ENCODE measurements at regions not wholly inside any gene's neighbourhood (a gene's known extent, or its start where the extent isn't known, plus 50 kb on each side); places are given as distances from the start of the nearest gene placed in this dataset.
"Not testable (repeated sequence)": the region's sequence is repeated elsewhere in the genome, so short reads cannot be mapped to it uniquely, and the experiment has no call there.

GRCh38 chr6:92121228-92121627 is 1298.1 kb downstream of the EPHA7 start:
- no peak for DNase-seq (ENCODE audit: extremely low read depth, low read depth)

- DNase-seq (ENCODE audit: extremely low read depth, low read depth), result no peak
Observed at GRCh38 chr6:92117800-92118199, 1301.6 kb downstream of the EPHA7 start.

DNA sequence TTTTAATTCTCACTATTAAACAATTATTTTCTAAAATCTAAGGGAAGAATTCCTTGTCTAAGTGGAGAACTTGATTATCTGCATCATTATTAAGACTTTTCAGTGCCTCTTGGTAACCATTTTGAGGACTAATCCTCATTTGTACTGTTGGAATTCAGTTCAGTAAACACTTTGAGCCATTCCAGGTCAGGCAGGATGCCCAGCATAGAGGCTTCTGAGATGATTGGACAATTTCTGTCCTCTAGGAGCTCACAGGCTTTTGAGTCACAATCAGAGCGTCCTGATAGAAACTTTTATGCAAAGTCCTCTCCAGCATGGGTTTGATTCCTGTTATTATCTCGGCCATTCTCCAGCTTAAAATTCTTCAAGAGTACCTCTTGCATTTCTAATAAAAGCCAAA is 1304.6 kb downstream of the EPHA7 start:
- DNase-seq (ENCODE audit: extremely low read depth, low read depth), result no peak

DNA sequence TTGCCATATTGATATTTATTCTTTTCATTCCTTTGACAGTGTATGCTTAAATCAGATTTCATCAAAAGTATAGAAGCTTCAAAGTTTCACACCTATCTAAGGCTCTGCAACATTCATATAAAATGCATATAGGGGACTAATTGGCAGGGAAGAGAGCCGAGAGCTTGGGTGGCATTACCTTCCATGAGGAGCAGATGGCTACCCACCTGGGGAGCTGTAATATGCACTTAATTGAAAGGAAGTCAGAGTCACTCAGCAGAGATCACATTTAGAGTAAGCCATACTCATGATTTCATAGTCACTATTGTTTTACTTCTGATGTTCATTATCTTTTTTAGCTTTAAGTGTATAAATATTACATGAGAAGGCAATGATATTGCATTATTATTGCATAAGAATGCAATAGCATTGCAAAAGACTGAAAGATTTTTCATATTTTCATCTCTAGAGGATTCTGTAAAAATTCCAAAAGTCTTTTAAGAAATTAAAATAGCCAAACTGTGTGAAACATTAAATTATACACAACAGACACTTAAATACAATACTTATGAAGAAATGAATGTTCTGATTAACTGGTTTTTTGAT is 1305.2 kb downstream of the EPHA7 start:
- DNase-seq (ENCODE audit: extremely low read depth, low read depth), result no peak

- DNase-seq (ENCODE audit: extremely low read depth, low read depth), result no peak
Observed at GRCh38 chr6:92111386-92111785, 1308.0 kb downstream of the EPHA7 start.

GRCh38 chr6:92110403-92110802 is 1309.0 kb downstream of the EPHA7 start:
- no peak for DNase-seq (ENCODE audit: extremely low read depth, low read depth)

- no peak for DNase-seq (ENCODE audit: extremely low read depth, low read depth)
Observed at GRCh38 chr6:92109956-92110355, 1309.4 kb downstream of the EPHA7 start.

GRCh38 chr6:92109256-92109655 is 1310.1 kb downstream of the EPHA7 start:
- DNase-seq (ENCODE audit: extremely low read depth, low read depth), result no peak

GRCh38 chr6:92086750-92087149 is 1332.6 kb downstream of the EPHA7 start:
- no peak for DNase-seq (ENCODE audit: extremely low read depth, low read depth)

DNA sequence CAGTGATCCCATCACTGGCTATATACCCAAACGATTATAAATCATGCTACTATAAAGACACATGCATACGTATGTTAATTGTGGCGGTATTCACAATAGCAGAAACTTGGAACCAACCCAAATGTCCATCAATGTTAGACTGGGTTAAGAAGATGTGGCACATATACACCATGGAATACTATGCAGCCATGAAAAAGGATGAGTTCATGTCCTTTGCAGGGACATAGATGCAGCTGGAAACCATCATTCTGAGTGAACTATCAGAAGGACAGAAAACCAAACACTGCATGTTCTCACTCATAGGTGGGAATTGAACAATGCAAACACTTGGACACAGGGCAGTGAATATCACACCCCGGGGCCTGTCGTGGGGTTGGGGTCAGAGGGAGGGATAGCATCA is 1335.4 kb downstream of the EPHA7 start:
- not testable (repeated sequence) for DNase-seq (ENCODE audit: extremely low read depth, low read depth)

GRCh38 chr6:92072387-92072786 is 1347.0 kb downstream of the EPHA7 start:
- no peak for DNase-seq (ENCODE audit: extremely low read depth, low read depth)

GRCh38 chr6:92069781-92070180 is 1349.6 kb downstream of the EPHA7 start:
- no peak for DNase-seq (ENCODE audit: extremely low read depth, low read depth)

DNA sequence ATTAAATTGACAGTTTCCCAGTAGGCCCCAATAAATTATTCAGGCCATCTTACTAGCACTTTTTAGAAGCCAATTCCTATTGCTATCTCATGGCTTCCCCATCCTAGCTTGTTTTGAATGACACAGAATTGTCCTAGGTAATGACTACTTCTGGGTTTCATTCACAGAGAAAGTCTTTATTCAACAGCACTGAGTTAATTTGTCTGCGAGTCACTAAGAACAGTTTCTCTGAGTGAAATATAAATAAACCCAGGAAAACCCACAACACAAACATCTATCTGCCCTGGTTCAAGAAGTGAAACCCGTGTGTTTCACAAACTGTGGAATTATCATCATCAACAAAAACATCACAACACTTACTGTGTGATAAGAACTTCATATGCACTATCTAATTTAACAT is 1366.8 kb downstream of the EPHA7 start:
- DNase-seq (ENCODE audit: extremely low read depth, low read depth), result no peak

- no peak for DNase-seq (ENCODE audit: extremely low read depth, low read depth)
Observed at GRCh38 chr6:92050216-92050615, 1369.1 kb downstream of the EPHA7 start.

- no peak for DNase-seq (ENCODE audit: extremely low read depth, low read depth)
Observed at GRCh38 chr6:92047860-92048259, 1371.5 kb downstream of the EPHA7 start.

DNA sequence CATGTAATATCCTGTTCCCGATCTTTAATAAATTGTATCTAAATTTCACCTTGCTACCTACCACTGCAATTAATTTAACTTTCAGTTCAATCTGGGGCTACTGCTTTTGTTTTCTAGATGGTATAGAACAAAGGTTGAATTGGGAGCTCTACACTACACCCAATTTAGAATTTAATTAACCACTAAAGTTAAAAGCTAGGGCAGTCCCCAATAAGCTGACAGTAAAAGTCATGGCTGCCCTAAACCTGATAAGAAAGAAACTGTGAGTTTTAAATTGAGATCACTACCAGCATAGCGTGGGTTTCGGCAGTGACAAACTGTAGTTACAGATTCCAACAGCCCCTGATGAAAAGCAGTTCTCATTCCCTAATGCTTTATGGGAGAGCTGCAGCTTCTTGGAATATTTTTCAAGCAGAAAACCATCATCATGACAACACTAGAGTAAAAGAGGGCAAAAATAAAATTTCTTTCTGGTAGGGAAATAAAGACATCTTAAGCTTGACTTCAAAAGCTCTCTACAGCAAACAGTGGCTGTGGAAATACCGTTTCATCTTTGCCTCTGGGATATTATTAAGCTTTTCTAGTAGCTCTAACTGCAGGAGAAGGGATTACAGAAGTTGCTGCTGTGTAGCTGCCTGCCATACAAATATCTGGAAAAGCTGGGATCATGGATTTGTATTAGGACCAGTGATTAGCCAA is 1372.1 kb downstream of the EPHA7 start:
- DNase-seq (ENCODE audit: extremely low read depth, low read depth), result no peak

GRCh38 chr6:92044312-92044711 is 1375.0 kb downstream of the EPHA7 start:
- no peak for DNase-seq (ENCODE audit: extremely low read depth, low read depth)

- DNase-seq (ENCODE audit: extremely low read depth, low read depth), result no peak
Observed at GRCh38 chr6:92043777-92044176, 1375.6 kb downstream of the EPHA7 start.

DNA sequence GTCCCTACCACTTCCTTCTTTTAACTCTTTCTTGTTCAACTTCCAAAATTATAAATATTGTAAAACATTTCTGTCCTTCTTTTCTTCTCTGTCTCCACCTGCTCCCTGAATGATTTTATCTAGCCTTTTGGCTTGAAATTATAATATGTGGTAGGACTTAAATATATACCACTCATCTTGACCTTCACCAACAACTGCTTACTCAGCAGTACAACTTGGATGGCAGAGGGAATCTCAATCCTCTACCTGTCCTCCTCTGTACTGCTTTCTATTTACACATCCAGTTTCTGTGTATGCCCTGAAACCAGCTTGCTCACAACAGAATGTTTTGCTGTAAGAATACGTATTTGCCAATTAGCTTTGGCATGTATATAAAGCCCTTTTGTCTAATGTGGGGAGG is 1392.5 kb downstream of the EPHA7 start:
- DNase-seq (ENCODE audit: extremely low read depth, low read depth), result no peak

GRCh38 chr6:92024881-92025280 is 1394.5 kb downstream of the EPHA7 start:
- DNase-seq (ENCODE audit: extremely low read depth, low read depth), result no peak

DNA sequence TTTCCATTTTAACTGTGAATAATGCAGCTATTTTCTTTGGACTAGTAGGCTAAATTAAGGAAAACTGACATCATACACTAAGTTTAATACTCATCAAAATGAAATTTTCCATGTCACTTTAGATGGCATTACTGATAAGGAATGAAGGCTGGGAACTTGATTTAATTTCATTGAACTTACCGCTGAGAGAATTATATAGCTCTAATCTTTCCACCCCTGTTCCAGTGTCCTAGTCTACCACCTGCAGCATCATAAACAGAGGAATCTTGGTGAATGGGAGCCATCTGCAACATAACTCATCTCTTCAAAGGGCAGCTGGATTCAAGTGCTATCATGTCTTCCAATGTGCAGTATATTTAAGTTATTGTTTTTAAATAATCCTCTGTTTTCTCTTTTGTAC is 1395.2 kb downstream of the EPHA7 start:
- DNase-seq (ENCODE audit: extremely low read depth, low read depth), result no peak

DNA sequence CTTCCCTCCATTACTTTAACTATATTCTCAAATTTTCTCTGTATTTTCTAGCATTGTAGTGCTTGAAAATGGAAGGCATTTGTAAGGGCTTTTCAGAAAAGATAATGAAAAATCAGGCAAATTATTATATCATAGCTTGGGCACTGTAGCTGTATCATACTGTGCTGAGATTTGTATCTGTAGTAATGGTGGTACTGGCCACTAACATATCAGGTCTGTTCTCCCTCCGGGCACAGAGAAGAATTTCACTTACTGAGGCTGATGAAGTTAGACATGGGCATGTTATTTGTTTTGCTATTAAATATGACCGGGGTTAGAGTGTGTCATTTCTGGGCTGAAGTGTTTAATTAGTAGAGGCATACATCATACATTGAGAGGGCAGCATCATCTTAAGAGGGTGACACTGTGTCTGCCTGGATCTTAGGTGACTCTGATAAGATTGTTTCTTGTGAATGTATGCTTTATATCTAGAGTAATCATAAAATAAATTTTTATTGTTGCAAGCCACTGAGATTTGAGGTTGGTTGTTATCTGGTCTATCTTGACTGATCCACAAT is 1395.9 kb downstream of the EPHA7 start:
- no peak for DNase-seq (ENCODE audit: extremely low read depth, low read depth)
